Neuronal stem cell (in vitro differentiated cells): ENCODE measurements at regions not wholly inside any gene's neighbourhood (a gene's known extent, or its start where the extent isn't known, plus 50 kb on each side); places are given as distances from the start of the nearest gene placed in this dataset.
"Not testable (repeated sequence)": the region's sequence is repeated elsewhere in the genome, so short reads cannot be mapped to it uniquely, and the experiment has no call there.

Source experiments
- DNase-seq: peaks from one replicate; pipeline ENCODE4 v3.0.0-alpha.2; 2013; ENCODE audit warnings: low spot score
- H2AFZ ChIP-seq: one replicate; pipeline ENCODE4 v1.6.1; 2013; ENCODE audit warnings: mild to moderate bottlenecking, low read length, inconsistent platforms
- H2AK5ac ChIP-seq: 2 replicates; pipeline ENCODE4 v1.6.1; 2013; ENCODE audit warnings: low read depth, mild to moderate bottlenecking, inconsistent platforms, low read length, moderate library complexity, mixed read lengths
- H2BK120ac ChIP-seq: 2 replicates; pipeline ENCODE4 v1.6.1; 2013; ENCODE audit warnings: low read depth, mild to moderate bottlenecking, inconsistent platforms, low read length, moderate library complexity, mixed read lengths
- H2BK12ac ChIP-seq: one replicate; pipeline ENCODE4 v1.6.1; 2013; ENCODE audit warnings: low read length, inconsistent platforms
- H2BK15ac ChIP-seq: 2 replicates; pipeline ENCODE4 v1.6.1; 2013; ENCODE audit warnings: mild to moderate bottlenecking, low read length, inconsistent platforms, mixed read lengths
- H2BK5ac ChIP-seq: one replicate; pipeline ENCODE4 v1.6.1; 2013; ENCODE audit warnings: inconsistent platforms, mild to moderate bottlenecking, low read length, moderate library complexity
- H3K14ac ChIP-seq: one replicate; pipeline ENCODE4 v1.6.1; 2013; ENCODE audit warnings: low read length, inconsistent platforms
- H3K18ac ChIP-seq: 2 replicates; pipeline ENCODE4 v1.6.1; 2013; ENCODE audit warnings: low read length, inconsistent platforms
- H3K23ac ChIP-seq: 2 replicates; pipeline ENCODE4 v1.6.1; 2013; ENCODE audit warnings: low read depth, mild to moderate bottlenecking, mixed read lengths, low read length, inconsistent platforms; ENCODE audit not compliant: poor library complexity
- H3K27ac ChIP-seq: replicated peaks from 3 replicates; pipeline ENCODE4 v1.5.1; 2013; ENCODE audit warnings: low read length, inconsistent platforms
- H3K27me3 ChIP-seq, 3 experiments: 2 replicates each; pipeline ENCODE4 v1.6.1; 2013; ENCODE audit warnings: low read length in 3 of 3, mild to moderate bottlenecking in 2 of 3, inconsistent platforms in 1 of 3, low read depth in 1 of 3, mixed read lengths in 1 of 3, moderate library complexity in 1 of 3; ENCODE audit not compliant: control insufficient read depth in 3 of 3, insufficient read depth in 3 of 3
- H3K36me3 ChIP-seq, 2 donors: replicated peaks in 1 of 2; 2 replicates each; pipeline ENCODE4 v1.6.1; 2013; ENCODE audit warnings: low read length in 2 of 2; ENCODE audit not compliant: control insufficient read depth in 2 of 2, insufficient read depth in 2 of 2
- H3K4ac ChIP-seq: 2 replicates; pipeline ENCODE4 v1.6.1; 2013; ENCODE audit warnings: inconsistent platforms, mild to moderate bottlenecking, low read length, moderate library complexity
- H3K4me1 ChIP-seq, 2 donors: 1 replicate in 1 of 2; 2 replicates in 1 of 2; pipeline ENCODE4 v1.6.1; 2013; ENCODE audit warnings: low read length in 2 of 2, low read depth in 1 of 2; ENCODE audit not compliant: control insufficient read depth in 2 of 2, insufficient read depth in 1 of 2
- H3K4me2 ChIP-seq: one replicate; pipeline ENCODE4 v1.6.1; 2013; ENCODE audit warnings: mild to moderate bottlenecking, low read length, inconsistent platforms; ENCODE audit not compliant: insufficient read depth, poor library complexity, severe bottlenecking
- H3K4me3 ChIP-seq, 2 donors: 2 replicates each; pipeline ENCODE4 v1.5.1; 2013; ENCODE audit warnings: low read length in 2 of 2, mild to moderate bottlenecking in 2 of 2, inconsistent platforms in 1 of 2, moderate library complexity in 1 of 2
- H3K79me1 ChIP-seq: one replicate; pipeline ENCODE4 v1.6.1; 2013; ENCODE audit warnings: low read depth, mild to moderate bottlenecking, inconsistent platforms, low read length, moderate library complexity
- H3K9ac ChIP-seq: one replicate; pipeline ENCODE4 v1.6.1; 2013; ENCODE audit warnings: mild to moderate bottlenecking, low read depth, low read length, inconsistent platforms; ENCODE audit not compliant: poor library complexity
- H3K9me3 ChIP-seq, 2 donors: replicated peaks in 1 of 2; 2 replicates each; pipeline versions ENCODE3 to v1.6.1; 2013; ENCODE audit warnings: low read length in 2 of 2, mild to moderate bottlenecking in 2 of 2, inconsistent platforms in 1 of 2, low read depth in 1 of 2, mixed read lengths in 1 of 2, moderate library complexity in 1 of 2; ENCODE audit not compliant: control insufficient read depth in 2 of 2, insufficient read depth in 1 of 2
- H4K8ac ChIP-seq: one replicate; pipeline ENCODE4 v1.6.1; 2013; ENCODE audit warnings: low read depth, mild to moderate bottlenecking, inconsistent platforms, low read length, moderate library complexity
- H4K91ac ChIP-seq: one replicate; pipeline ENCODE4 v1.6.1; 2013; ENCODE audit warnings: low read length, low read depth, mild to moderate bottlenecking, inconsistent platforms; ENCODE audit not compliant: poor library complexity
- WGBS, 2 donors: extraction: QIAGEN DNeasy Blood & Tissue Kit; methylation state at CpG; one replicate each; pipeline ENCODE4 v1.1.7; 2013; ENCODE audit warnings: missing lambda C conversion rate in 2 of 2, mixed read lengths in 1 of 2; ENCODE audit not compliant: insufficient read length in 2 of 2, insufficient replicate concordance in 1 of 2; ENCODE audit errors: extremely low coverage in 2 of 2; 5-methylcytosine and 5-hydroxymethylcytosine counted together

DNA sequence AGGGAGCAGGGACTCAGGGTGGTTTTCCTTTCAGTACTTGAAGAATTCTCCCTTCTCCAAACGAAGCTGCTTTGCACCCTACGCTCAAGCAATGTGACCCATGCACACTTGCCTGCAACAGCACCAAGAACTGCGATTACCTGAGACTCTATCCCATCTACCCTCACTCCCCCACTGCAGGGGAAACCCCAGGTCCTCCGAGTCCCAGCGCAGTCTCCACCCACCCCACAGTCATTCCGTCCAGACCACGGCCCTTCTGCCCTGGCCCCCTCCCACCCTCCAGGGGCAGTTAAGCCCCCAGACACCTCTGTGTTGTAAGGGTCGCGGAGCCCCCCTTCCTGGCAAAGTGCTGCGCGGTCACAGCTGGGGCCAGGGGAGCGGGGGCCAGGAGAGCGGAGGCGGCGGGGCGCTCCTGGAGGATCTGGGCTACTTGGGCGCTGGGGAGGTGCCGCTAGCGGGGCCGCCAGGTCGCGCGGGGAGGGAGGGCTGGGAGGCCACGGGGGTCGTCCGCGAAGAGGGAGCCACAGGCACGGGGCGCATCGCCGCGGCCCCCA lies 59.9 kb upstream of the MSMB start:
- H2BK15ac ChIP-seq, H3K4me1 ChIP-seq, H2BK12ac ChIP-seq, H2AK5ac ChIP-seq, H3K9me3 ChIP-seq, H3K18ac ChIP-seq, H2BK120ac ChIP-seq, H4K91ac ChIP-seq, H3K4ac ChIP-seq, H2BK5ac ChIP-seq, H3K27ac ChIP-seq, H3K79me1 ChIP-seq, H4K8ac ChIP-seq, H3K36me3 ChIP-seq: not testable (repeated sequence)
- H3K4me2 ChIP-seq: peak overlapping the region; percentile 77
- WGBS, 2 donors: no CpG with 5 or more reads among the region's 32 CpGs
- peak; percentile 14 for DNase-seq
- peak overlapping the region; percentile 65 for H3K23ac ChIP-seq
- H3K9ac ChIP-seq: peak overlapping the region; percentile 81
- H3K14ac ChIP-seq: peak overlapping the region; percentile 21
- peaks cover 11 to 29% (median 28%) of the 10 kb centered on the region in 3 experiments for H3K27me3 ChIP-seq
- peak overlapping the region; percentile 40 to 70 for H3K4me3 ChIP-seq
- H2AFZ ChIP-seq: peak overlapping the region; percentile 86

DNA sequence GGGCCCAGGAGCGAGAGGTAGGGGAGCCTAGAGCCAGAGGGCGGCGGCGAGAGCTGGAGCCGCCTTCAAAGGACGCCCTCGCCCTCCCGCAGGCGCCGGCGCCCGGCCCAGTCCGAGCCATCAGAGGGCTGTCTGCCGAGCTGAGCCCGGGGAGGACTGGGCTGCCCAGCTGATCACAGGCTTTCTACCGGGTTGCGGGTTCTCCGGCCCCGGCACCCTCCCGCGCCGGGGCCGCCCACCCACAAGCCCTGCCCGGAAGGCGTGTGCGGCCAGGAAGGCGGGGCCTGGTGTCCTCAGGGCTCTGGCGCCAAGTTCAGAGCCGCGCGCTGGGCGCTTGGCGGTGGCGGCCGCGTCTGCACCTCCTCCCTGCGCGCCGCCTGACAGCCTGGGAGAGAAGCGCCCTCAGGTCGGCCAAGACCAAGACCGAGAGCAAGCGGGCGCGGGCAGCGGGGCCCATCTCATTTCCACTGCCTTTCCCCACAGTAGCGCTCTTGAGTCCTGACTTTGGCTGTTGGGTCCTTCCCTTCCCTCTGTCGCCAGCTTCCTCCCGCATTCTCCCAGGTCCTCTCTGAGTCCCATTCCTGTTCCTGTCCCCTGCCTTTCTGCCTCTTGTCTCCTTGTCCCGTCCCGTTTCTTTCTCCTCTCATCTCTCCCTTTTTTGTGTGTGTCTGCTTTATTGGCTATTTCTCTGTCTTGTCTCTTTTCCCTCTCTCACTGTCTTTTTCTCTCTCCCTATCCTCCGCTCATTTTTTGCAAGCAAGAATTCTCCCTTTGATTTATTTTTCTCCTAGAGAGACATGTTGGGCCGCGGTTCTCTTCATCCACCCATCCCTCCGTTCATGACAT lies 60.6 kb upstream of the MSMB start:
- peaks cover 11 to 29% (median 28%) of the 10 kb centered on the region in 3 experiments for H3K27me3 ChIP-seq
- H3K23ac ChIP-seq: peak overlapping the region; percentile 87
- peak overlapping the region; percentile 40 for H3K18ac ChIP-seq
- no peak overlapping the region for H2BK120ac ChIP-seq
- peaks cover 2 to 3% of the 10 kb centered on the region in 2 donors for H3K4me1 ChIP-seq
- H4K91ac ChIP-seq: no peak overlapping the region
- peak overlapping the region; percentile 77 for H3K4me2 ChIP-seq
- no peaks in the 10 kb centered on the region for H3K9me3 ChIP-seq
- peak; percentile 23 for DNase-seq
- H3K27ac ChIP-seq: no peak overlapping the region
- no peaks in the 10 kb centered on the region for H3K36me3 ChIP-seq
- WGBS, 2 donors: no CpG with 5 or more reads among the region's 55 CpGs
- peak overlapping the region; percentile 40 to 70 for H3K4me3 ChIP-seq
- no peak overlapping the region for H4K8ac ChIP-seq
- H3K79me1 ChIP-seq: no peaks in the 10 kb centered on the region
- H2BK15ac ChIP-seq: no peak overlapping the region
- H2BK5ac ChIP-seq: no peak overlapping the region
- H2AK5ac ChIP-seq: no peak overlapping the region
- peak overlapping the region; percentile 81 for H3K9ac ChIP-seq
- peak overlapping the region; percentile 21 for H3K14ac ChIP-seq
- no peak overlapping the region for H3K4ac ChIP-seq
- no peak overlapping the region for H2BK12ac ChIP-seq
- peak overlapping the region; percentile 86 for H2AFZ ChIP-seq

DNA sequence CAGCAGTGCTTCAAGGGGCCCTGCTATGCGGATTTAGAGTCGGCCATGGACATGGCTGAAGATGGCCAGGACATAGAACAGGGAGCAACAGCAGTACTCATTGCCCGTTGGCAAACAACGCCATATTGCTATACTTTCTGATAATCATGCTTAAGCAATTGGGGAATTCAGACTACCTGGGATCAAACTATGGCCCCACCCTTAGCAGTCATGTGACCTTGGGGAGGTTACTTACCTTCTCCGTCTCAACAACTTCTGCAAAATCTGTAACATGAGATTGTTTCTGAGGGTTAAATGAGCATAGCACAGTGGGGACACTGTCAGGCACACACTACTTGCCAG lies 62.1 kb upstream of the MSMB start:
- not testable (repeated sequence) for H4K8ac ChIP-seq, H3K9ac ChIP-seq, H2BK120ac ChIP-seq, H3K4ac ChIP-seq, DNase-seq, H3K4me1 ChIP-seq, H2BK15ac ChIP-seq, H3K14ac ChIP-seq, H3K18ac ChIP-seq, H2BK5ac ChIP-seq, H3K27ac ChIP-seq, H2AK5ac ChIP-seq, H4K91ac ChIP-seq, H3K4me2 ChIP-seq, H3K36me3 ChIP-seq, H2AFZ ChIP-seq, H3K9me3 ChIP-seq, H3K79me1 ChIP-seq, H3K23ac ChIP-seq, H3K4me3 ChIP-seq, H2BK12ac ChIP-seq
- H3K27me3 ChIP-seq: peaks cover 11 to 29% (median 28%) of the 10 kb centered on the region in 3 experiments
- no CpG with 5 or more reads among the region's 5 CpGs for WGBS, 2 donors

DNA sequence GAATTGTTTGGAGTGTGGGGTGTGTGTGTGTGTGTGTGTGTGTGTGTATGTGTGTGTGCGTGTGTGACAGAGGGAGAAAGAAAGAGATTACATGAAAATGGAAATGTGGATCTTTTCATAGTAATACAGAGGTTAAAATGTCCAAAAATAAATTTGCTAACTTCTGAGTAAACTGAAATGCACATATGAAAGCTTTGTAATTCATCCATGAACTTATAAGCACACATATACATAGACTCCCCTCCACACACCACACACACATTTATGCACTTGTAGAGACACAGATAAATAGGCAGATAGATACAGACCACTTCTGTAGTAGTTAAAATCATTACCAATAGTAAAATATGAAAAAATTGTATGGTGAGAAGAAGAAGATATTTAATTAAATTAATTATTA lies 108.2 kb upstream of the MSMB start:
- not testable (repeated sequence) for H3K27me3 ChIP-seq, DNase-seq, H3K9ac ChIP-seq, H4K91ac ChIP-seq, H3K4me2 ChIP-seq, H4K8ac ChIP-seq, H3K36me3 ChIP-seq, H2AK5ac ChIP-seq, H3K9me3 ChIP-seq, H3K4me3 ChIP-seq, H2BK15ac ChIP-seq, H3K4ac ChIP-seq, H2AFZ ChIP-seq, H3K14ac ChIP-seq, H2BK12ac ChIP-seq, H3K27ac ChIP-seq, H2BK5ac ChIP-seq, H3K4me1 ChIP-seq, H3K79me1 ChIP-seq, H3K18ac ChIP-seq, H3K23ac ChIP-seq, H2BK120ac ChIP-seq
- WGBS, 2 donors: no CpG with 5 or more reads among the region's 1 CpG
